Esophagus squamous epithelium (tissue), 5 donors: ENCODE measurements at regions not wholly inside any gene's neighbourhood (a gene's known extent, or its start where the extent isn't known, plus 50 kb on each side); places are given as distances from the start of the nearest gene placed in this dataset.

ENCODE experiments used
- DNase-seq: peaks from one replicate; lab custom pipeline; 2025; lab: John Stamatoyannopoulos, UW
- H3K27ac ChIP-seq, 4 donors: fragments of 200-600 bp; sonication (generic); one replicate each; pipeline ENCODE4 v1.5.1; 2016 to 2019; ENCODE audit warnings: mild to moderate bottlenecking in 1 of 4
- H3K27me3 ChIP-seq, 4 donors: fragments of 200-600 bp; sonication (generic); 1 replicate in 3 of 4; 2 replicates in 1 of 4; pipeline versions ENCODE4 v1.5.1 to v1.6.0; 2017 to 2021; ENCODE audit warnings: antibody characterized with exemption in 1 of 4
- H3K36me3 ChIP-seq, 3 donors: fragments of 200-600 bp; sonication (generic); one replicate each; pipeline ENCODE4 v1.5.1; 2016 to 2019
- H3K4me1 ChIP-seq, 3 donors: fragments of 200-600 bp; sonication (generic); one replicate each; pipeline ENCODE4 v1.5.1; 2017 to 2019
- H3K4me3 ChIP-seq, 4 donors: fragments of 200-600 bp; sonication (generic); 1 replicate in 3 of 4; 2 replicates in 1 of 4; pipeline ENCODE4 v1.5.1; 2016 to 2019; ENCODE audit warnings: mild to moderate bottlenecking in 2 of 4, moderate library complexity in 1 of 4
- H3K9me3 ChIP-seq, 3 donors: fragments of 200-600 bp; sonication (generic); one replicate each; pipeline ENCODE4 v1.5.1; 2016 to 2019
- CTCF ChIP-seq, 6 experiments: fragments of 450-650 bp in 4 of 6; fragments of 200-600 bp in 2 of 6; sonication (generic) in 2 of 6; IDR thresholded peaks; one replicate each; pipeline ENCODE4 v1.5.1; 2016 to 2019; ENCODE audit warnings: antibody characterized with exemption in 6 of 6, mild to moderate bottlenecking in 4 of 6, moderate library complexity in 4 of 6
- POLR2A ChIP-seq, 4 donors: fragments of 450-650 bp; IDR thresholded peaks; one replicate each; pipeline ENCODE4 v1.6.1; 2017; ENCODE audit warnings: antibody characterized with exemption in 4 of 4, mild to moderate bottlenecking in 4 of 4, moderate library complexity in 3 of 4
- WGBS, 2 donors: methylation state at CpG; one replicate each; pipeline ENCODE4 v1.1.5; 2018; 5-methylcytosine and 5-hydroxymethylcytosine counted together
- intact Hi-C: fragments of 100-400 bp; cut with DNase I; formaldehyde crosslinking; loops from one replicate; pipeline ENCODE4 v1.15.0; 2022
- donor health status: DM: yes; HTN: yes; CAD: no.

GRCh38 chr14:81691931-81692330, 158.3 kb upstream of the SEL1L start:
- TF ChIP-seq POLR2A (IDR thresholded peaks at IDR 0.05) (no peak), CTCF (IDR thresholded peaks at IDR 0.05) (no peak)
- intact Hi-C loops = no loop called here
- Histone ChIP-seq H3K4me3 (no peak overlapping the region), H3K4me1 (no peaks in the 10 kb centered on the region), H3K9me3 (no peaks in the 10 kb centered on the region), H3K36me3 (no peaks in the 10 kb centered on the region), H3K27ac (no peak overlapping the region), H3K27me3 (no peaks in the 10 kb centered on the region)
- WGBS, 2 donors = 66 to 83% methylated on average over 3 of the region's 3 CpGs
- no peak for DNase-seq

GRCh38 chr14:81694419-81694818, 160.8 kb upstream of the SEL1L start:
- intact Hi-C loops = no loop called here
- 69 to 80% methylated on average over 1 of the region's 1 CpG for WGBS, 2 donors
- no peak for DNase-seq
- H3K4me3 ChIP-seq = no peak overlapping the region
- H3K36me3 ChIP-seq = no peaks in the 10 kb centered on the region
- H3K27me3 ChIP-seq = no peaks in the 10 kb centered on the region
- no peak for TF ChIP-seq CTCF (IDR thresholded peaks at IDR 0.05)
- no peak for TF ChIP-seq POLR2A (IDR thresholded peaks at IDR 0.05)
- H3K9me3 ChIP-seq = no peaks in the 10 kb centered on the region
- H3K4me1 ChIP-seq = no peaks in the 10 kb centered on the region
- no peak overlapping the region for H3K27ac ChIP-seq

- Histone ChIP-seq H3K4me1 (no peaks in the 10 kb centered on the region), H3K27ac (no peak overlapping the region), H3K27me3 (no peaks in the 10 kb centered on the region), H3K36me3 (no peaks in the 10 kb centered on the region), H3K9me3 (peaks cover 0 to 4% (median 0%) of the 10 kb centered on the region in 3 donors), H3K4me3 (no peak overlapping the region)
- intact Hi-C loops = no loop called here
- no peak for TF ChIP-seq CTCF (IDR thresholded peaks at IDR 0.05)
- no peak for TF ChIP-seq POLR2A (IDR thresholded peaks at IDR 0.05)
- no peak for DNase-seq
- WGBS, 2 donors = 65 to 66% methylated on average over 6 of the region's 6 CpGs
These were observed 176.0 kb upstream of the SEL1L start for GRCh38 chr14:81709681-81710080.

- Histone ChIP-seq H3K9me3 (peaks cover 0 to 4% (median 0%) of the 10 kb centered on the region in 3 donors), H3K36me3 (no peaks in the 10 kb centered on the region), H3K4me1 (no peaks in the 10 kb centered on the region), H3K4me3 (no peak overlapping the region), H3K27ac (no peak overlapping the region), H3K27me3 (no peaks in the 10 kb centered on the region)
- no peak for TF ChIP-seq POLR2A (IDR thresholded peaks at IDR 0.05)
- TF ChIP-seq CTCF (IDR thresholded peaks at IDR 0.05) = peak in 5 of 6 experiments; percentile 18 to 59 (median 48)
- intact Hi-C loops = no loop called here
- no peak for DNase-seq
- WGBS, 2 donors = 43 to 53% methylated on average over 2 of the region's 2 CpGs
These were observed 176.7 kb upstream of the SEL1L start for GRCh38 chr14:81710232-81710845.

GRCh38 chr14:81715731-81716130, 182.1 kb upstream of the SEL1L start:
- Histone ChIP-seq H3K4me1 (no peaks in the 10 kb centered on the region), H3K9me3 (no peaks in the 10 kb centered on the region), H3K36me3 (no peaks in the 10 kb centered on the region), H3K27ac (no peak overlapping the region), H3K4me3 (no peak overlapping the region), H3K27me3 (no peaks in the 10 kb centered on the region)
- intact Hi-C loops = no loop called here
- DNase-seq = no peak
- TF ChIP-seq POLR2A (IDR thresholded peaks at IDR 0.05) (no peak), CTCF (IDR thresholded peaks at IDR 0.05) (no peak)
- WGBS, 2 donors = 42 to 56% methylated on average over 1 of the region's 1 CpG
